ENCODE measurements at regions not wholly inside any gene's neighbourhood (a gene's known extent, or its start where the extent isn't known, plus 50 kb on each side); places are given as distances from the start of the nearest gene placed in this dataset.

DNA sequence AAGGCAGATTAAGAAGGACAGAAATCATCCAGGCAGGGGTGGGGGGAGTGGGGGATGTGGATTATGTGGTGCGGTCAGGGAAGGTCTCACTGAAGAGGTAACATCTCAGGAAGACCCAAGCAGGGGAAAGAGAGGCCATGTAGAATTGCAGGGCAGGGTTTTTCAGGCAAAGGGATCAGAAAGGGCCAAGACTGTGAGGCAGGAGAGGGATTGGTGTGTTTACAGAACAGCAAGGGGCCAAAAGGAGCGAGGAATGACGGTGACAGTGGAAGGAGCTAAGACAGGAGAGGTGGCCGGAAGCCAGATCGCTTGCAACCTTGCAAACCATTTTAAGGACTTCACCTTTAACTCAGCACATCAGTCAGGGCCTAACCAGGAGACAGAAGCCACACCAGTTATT is 535.4 kb upstream of the JARID2 start:
- no peak for DNase-seq (ENCODE audit: low read depth)
- TF ChIP-seq, protein P1, sequence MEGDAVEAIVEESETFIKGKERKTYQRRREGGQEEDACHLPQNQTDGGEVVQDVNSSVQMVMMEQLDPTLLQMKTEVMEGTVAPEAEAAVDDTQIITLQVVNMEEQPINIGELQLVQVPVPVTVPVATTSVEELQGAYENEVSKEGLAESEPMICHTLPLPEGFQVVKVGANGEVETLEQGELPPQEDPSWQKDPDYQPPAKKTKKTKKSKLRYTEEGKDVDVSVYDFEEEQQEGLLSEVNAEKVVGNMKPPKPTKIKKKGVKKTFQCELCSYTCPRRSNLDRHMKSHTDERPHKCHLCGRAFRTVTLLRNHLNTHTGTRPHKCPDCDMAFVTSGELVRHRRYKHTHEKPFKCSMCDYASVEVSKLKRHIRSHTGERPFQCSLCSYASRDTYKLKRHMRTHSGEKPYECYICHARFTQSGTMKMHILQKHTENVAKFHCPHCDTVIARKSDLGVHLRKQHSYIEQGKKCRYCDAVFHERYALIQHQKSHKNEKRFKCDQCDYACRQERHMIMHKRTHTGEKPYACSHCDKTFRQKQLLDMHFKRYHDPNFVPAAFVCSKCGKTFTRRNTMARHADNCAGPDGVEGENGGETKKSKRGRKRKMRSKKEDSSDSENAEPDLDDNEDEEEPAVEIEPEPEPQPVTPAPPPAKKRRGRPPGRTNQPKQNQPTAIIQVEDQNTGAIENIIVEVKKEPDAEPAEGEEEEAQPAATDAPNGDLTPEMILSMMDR (IDR thresholded peaks at IDR 0.05; ENCODE audit: insufficient read depth, low read depth, low read length, missing control alignments): no peak
- H3K4me3 ChIP-seq (ENCODE audit: low read length): no peak overlapping the region

DNA sequence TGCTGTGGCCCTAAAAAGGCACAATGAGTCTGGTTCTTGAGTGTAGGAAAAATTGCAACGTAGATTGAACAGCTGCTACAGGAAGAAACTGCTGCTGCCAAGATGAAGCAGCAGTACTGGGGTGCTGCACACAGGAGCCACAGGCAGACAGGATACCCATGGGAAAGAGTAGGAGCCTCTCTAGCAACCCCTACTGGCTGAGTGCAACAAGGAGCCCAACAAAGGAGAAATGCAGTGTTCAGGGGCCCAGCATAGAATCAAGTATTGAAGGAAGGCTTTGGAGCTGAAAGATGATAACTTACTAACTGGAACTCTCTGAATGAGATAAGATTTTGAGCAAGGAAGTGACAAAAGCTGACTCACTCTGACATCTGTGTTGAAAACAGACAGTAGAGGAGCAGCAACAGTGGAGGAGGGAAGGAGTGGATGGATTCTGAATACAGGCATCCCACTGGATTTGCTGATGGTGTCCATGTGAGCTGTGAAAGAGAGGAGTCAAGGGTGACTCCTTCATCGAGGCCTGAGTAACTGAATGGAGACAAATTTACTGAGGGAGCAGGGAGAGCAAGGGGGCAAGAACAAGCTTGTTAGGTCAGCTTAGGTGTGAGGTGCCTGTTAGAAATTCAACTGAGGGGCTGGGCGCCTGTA is 534.7 kb upstream of the JARID2 start:
- DNase-seq (ENCODE audit: low read depth): peak; percentile 90
- H3K4me3 ChIP-seq (ENCODE audit: low read length): no peak overlapping the region
- TF ChIP-seq, protein P1 (IDR thresholded peaks at IDR 0.05; ENCODE audit: insufficient read depth, low read depth, low read length, missing control alignments): peak; percentile 75

GRCh38 chr6:14711704-14712379 is 534.0 kb upstream of the JARID2 start:
- TF ChIP-seq, protein P1 (IDR thresholded peaks at IDR 0.05; ENCODE audit: insufficient read depth, low read depth, low read length, missing control alignments): no peak
- DNase-seq (ENCODE audit: low read depth): no peak
- H3K4me3 ChIP-seq (ENCODE audit: low read length): no peak overlapping the region

- TF ChIP-seq, protein P1 (IDR thresholded peaks at IDR 0.05; ENCODE audit: insufficient read depth, low read depth, low read length, missing control alignments): no peak
Observed at GRCh38 chr6:14713008-14713960, 532.6 kb upstream of the JARID2 start.

GRCh38 chr6:14713966-14714631 is 531.8 kb upstream of the JARID2 start:
- H3K4me3 ChIP-seq (ENCODE audit: low read length): no peak overlapping the region
- DNase-seq (ENCODE audit: low read depth): peak; percentile 28
- TF ChIP-seq, protein P1 (IDR thresholded peaks at IDR 0.05; ENCODE audit: insufficient read depth, low read depth, low read length, missing control alignments): no peak

More at GRCh38 chr6:14713008-14713960, 532.6 kb upstream of the JARID2 start:
- no peak overlapping the region for H3K4me3 ChIP-seq (ENCODE audit: low read length)
- peak; percentile 93 for DNase-seq (ENCODE audit: low read depth)

DNA sequence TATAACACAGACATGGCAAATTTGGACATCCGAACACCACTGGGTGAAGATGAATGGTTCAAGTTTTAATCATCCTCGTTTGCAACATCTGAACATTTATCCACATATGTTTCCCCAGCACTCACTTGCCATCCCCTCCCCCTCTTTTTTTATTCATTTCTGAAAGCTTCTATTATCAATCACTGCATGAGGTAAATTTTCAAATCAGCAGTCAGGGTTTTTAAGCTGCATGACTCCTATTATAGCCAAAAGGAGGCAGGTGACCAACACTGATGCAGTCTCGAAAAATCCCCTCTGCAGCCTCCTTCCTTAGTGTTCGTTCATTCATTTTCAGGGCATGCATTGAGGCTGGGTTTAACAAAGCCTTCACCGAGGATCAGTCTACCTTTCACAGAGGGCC is 530.8 kb upstream of the JARID2 start:
- no peak for DNase-seq (ENCODE audit: low read depth)
- TF ChIP-seq, protein P1 (IDR thresholded peaks at IDR 0.05; ENCODE audit: insufficient read depth, low read depth, low read length, missing control alignments): no peak
- H3K4me3 ChIP-seq (ENCODE audit: low read length): no peak overlapping the region
